CD1c-positive myeloid dendritic cell (primary cell): ENCODE measurements at regions not wholly inside any gene's neighbourhood (a gene's known extent, or its start where the extent isn't known, plus 50 kb on each side); places are given as distances from the start of the nearest gene placed in this dataset.
"Not testable (repeated sequence)": the region's sequence is repeated elsewhere in the genome, so short reads cannot be mapped to it uniquely, and the experiment has no call there.

Source experiments
- DNase-seq: peaks from one replicate; pipeline ENCODE4 v3.0.0-alpha.2; 2016; ENCODE audit errors: extremely low spot score

DNA sequence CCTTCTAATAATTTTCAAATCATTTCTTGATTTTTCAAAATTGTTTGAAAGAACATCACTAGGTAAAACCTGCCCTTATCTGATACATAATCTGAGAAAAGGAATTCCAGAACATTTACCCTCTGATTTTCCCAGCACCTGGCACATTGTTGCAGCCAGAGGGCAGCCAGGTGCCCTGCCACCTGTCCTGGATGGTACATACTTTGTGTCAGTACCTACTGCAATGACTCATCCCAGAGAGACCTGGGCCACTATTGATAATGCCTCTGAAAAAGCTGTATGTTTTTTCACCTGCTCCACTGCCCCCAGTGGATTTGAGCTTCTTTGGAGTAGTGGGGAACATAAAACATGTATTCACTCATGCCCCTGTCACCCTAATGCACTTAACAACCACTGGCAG, 648.9 kb upstream of the GBE1 start:
- no peak for DNase-seq

DNA sequence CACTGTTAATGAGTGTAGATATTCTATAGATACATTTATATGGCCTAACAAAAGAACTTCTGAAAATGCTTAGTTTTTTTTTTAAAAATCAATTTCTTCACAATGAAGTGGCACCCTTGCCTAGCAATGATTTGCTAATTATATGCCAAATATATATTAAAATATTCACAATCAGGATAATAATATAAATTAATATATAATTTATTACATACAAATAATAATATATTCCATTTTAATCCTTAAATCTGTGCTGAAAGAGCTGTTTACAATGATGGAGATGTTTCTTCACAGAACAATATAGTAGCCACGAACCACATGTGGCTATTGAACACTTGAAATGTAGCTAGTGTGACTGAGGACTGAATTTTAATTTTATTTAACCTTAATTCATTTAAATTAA, 648.4 kb upstream of the GBE1 start:
- no peak for DNase-seq

DNA sequence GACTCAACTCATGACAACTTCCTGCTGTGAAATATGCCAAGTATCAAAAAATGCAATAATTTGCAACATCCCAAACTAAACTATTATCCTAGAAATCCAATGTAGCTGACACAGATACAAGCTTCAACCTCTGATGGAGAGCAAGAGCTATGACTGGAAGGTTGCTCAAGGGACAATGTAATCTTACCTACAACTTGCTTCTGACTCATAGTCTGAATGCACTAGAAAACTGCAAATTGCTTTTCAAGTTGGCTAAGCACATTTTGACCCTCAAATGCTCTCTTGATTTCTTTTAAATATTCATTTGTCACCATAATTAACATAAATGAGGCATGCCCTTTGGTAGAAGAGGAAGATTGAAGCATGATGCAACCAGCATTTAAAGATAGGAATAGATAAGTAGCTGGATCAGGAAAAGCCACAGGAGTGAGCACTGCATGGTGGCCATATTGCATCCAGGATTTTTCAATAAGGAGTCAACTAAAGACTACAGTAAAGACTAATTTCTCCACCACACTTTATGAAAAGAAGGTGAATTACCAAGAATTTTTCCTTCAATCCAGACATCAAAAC, 630.8 kb upstream of the GBE1 start:
- no peak for DNase-seq

DNA sequence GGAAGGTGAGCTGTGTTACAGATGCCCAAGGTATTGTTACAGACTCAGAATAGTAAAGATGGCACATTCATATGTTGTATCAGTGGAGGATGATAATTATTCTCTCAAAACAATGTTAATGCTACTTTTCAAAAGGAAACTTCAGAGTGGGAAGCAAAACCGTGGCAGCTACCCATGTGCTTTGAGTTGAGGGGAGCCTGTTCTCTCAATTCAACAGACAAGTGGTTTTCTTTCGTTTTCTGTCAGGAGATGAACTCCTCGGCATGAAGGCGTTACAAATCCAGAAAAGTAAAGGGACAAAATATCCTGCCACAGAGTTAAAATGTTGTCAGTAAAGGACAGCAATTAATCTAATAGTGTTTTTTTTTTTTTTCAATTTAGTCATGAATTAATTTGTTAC, 629.4 kb upstream of the GBE1 start:
- no peak for DNase-seq

DNA sequence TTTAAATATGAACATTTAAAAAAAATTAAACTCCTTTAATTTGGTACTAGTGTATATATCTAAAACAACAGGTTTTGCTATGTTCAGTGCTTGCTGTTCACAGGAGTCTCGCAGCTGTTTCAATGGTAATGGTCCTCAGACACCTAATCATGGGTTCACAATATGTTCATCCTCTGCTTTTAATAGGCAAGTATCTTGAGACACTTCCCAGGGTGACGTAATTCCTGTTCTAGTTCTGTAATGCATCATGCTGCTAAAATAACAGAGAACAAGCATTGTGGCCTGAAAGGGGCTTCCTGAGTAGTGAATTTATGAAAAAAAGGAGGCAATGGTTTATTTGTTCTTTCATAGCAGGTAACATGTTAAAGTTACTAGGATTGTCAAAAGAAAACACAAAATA, 625.2 kb upstream of the GBE1 start:
- DNase-seq, result no peak

DNA sequence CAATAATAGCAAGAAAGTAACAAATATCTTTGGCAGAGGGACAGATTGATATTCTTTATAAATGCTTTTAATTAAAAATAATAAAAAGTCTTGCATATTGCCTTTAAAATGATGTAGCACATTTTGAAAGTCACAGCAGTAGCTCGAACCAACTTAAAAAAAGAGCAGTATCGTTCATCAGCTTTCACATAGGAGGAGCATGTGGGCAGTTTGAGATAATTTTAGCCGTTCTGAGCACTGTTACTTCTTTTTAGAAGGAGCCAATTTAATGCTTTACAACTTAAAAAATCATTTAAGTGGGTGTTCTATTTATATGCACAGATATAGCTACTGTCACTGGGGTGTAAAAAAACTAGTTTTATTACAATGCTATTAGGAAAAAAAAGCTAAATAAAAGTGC, 622.7 kb upstream of the GBE1 start:
- no peak for DNase-seq

DNA sequence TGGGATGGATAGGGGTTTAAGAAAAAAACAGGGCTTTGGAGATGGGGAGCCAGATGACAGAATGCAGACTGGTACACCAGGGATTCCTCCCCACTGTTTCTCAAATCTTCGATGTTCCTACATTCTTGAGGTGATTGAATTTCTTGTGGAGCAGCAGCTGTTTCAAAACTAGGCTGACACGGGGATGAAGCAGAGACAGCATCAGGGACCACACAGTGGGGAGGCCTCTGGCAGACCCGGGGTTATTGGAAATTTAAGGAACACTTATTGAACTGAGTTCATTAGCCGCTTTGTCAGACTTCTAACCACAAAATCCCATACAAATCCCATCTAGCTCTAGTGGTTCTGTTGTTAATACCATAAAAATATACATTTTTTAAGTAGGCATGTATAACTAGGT, 621.4 kb upstream of the GBE1 start:
- no peak for DNase-seq

DNA sequence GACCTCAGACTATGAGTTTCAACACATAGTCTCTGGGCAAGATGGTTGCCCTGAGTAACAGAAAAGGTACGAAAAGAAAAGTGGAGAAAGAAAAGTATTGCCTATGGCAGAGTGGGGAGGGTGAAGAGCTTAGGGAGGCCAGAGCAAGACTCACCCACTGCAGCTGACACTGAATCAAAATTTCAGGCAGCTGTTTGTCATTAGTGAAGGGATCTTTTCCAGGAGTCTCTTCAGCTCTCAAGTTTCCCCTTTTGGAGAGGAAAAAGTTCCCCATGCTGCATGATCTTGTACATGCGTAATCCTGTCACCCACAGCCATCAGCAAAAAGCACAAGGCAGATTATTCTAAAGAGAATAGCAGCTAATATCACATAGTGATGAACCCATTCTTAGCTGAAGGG, 616.9 kb upstream of the GBE1 start:
- no peak for DNase-seq

DNA sequence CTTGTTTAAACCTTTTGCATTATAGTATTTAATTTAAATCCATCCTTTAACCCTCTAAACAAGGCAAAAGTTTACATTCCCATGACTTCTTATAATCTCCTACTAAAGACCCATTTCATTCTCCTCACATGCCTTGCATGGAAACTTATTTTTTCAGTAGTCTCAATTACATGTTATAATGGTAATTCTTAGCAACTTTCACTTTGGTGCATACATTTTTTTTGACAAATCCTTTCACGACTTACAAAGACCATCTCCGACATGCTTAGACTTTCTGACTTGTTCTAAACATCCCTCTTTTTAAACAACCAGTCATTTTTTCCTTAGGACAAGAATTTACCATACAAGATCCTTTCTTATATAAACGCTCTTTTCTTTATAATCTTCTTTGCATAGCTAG, 615.4 kb upstream of the GBE1 start:
- DNase-seq, result no peak

DNA sequence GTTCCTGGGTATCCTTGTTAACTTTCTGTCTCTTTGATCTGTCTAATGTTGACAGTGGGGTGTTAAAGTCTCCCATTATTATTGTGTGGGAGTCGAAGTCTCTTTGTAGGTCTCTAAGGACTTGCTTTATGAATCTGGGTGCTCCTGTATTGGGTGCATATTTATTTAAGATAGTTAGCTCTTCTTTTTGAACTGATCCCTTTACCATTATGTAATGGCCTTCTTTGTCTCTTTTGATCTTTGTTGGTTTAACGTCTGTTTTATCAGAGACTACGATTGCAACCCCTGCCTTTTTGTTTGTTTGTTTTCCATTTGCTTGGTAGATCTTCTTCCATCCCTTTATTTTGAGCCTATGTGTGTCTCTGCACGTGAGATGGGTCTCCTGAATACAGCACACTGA, 612.4 kb upstream of the GBE1 start:
- DNase-seq, result not testable (repeated sequence)

DNA sequence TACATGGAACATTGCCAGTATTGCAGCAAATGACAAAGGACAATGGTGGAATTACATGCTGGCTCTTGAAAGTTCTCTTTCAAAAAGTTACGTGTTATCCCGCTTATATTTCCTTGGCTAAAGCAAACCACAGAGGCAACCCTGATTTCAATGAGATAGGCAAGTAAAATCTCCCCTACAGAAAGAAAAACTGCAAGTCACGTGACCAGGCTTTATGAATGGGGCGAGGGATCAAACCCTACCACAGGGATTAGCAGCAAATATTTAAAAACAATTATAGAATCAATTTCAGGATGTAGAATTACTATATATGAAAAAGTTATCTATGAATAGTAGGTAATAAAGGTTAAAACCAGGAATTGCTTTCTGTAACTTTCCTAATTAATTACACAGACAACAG, 603.4 kb upstream of the GBE1 start:
- no peak for DNase-seq

DNA sequence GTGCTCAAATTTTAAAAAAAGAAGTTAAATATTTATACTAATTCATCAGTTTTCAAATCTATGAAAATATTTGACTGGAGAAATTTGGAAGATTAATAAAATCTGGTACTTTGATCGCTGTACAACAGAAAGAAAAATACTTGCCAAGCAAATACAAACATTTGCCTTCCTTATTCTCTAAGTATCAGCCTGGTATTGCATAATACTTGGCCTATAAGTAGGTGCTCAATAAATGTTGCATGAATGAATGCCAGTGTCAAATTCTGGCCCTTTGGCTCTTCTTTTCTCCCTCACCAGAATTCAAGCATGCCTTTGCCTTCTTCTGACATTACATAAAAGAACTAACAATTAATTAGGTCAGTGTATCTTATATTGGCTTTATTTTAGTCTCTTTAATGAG, 601.7 kb upstream of the GBE1 start:
- no peak for DNase-seq

DNA sequence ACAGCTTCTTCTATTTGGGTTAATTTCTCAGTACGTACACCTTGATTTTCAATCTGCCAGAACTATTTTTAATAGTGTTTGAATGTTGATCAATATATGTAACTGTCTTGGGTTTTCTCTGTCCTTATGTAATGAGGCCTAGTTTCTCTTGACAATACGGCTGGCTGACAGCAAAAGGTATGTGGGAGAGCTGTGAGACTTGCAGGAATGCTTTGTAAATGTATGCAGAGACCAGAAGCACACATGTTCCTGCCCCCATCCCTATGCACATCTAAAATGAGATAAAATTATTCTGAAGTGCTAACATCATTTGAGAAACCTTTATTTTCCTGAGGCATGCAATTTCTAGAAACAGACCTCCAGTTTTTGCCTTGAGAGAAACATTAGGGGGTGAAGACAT, 593.8 kb upstream of the GBE1 start:
- DNase-seq, result no peak

DNA sequence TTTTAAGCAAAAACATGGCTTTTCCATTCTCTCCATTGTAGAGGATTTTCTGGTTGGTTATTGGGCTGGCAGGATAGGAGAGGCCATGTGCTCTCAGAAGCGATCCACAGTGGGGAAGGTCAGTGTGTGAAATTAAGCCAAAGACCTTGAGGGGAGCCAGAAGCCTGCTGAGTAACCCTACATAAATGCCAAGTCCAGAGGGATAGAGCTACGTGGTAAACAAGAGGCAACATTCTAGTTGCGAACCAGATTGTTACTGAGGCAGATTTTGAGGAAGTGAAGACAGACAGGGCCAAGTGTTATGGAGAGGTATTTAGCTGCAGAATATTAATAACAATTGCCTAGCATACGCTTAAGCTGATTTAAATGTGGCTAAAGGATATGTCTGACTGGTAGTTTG, 592.8 kb upstream of the GBE1 start:
- no peak for DNase-seq

DNA sequence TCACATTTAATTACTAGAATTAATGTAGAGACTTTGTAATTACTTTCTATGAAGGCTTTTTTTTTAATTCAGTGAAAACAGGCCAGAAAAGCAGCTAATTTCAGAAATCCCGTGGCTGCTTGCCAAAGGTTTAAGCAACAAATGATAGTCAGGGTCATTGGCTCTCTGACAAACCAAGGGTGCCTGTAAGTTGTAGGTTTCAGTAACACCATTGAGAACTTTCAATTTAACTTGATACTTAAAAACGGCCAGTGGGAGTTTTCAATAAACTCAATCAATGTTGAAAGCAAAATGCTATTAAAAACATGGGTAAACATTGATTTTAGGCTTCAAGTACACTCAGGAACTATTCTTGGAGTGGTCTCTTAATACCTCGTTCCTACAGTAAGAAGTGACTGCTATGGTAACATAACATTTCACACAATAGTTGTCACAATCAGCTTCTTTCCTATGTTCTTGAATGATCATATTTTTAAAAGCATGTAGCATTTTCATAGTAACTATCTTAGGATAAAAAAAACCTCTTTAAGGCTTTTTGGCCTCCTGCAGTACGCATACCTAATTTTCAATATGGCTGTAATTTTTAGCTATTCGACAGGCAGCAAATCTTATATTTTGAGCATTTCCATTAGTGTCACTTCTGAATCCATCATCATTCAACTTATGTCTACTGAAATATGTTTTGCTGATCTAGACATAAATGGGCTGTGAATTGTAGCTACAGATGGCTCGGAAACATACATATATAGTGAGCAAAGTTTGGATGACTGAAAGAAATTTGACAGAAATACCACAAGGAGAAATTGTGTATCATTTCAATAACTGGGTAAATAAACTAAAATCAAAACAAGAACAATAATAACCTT, 592.1 kb upstream of the GBE1 start:
- DNase-seq, result no peak

DNA sequence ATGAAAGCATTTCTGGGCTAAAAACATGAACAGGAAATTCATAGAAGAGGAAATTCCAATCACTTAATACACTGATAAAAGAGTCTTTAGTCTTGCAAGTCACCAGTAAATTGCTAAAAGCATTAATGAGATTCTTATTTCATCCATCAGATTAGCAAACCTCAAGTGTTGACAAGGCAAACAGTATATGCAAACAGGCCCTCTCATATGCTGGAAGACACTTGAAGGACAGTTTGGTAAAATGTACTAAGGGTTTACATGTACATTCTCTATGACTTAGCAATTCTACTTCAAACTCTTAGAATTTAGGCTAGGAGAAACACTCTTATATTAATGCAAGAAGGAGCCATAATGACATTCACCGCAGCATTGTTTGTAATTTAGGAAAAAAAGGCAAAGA, 586.1 kb upstream of the GBE1 start:
- DNase-seq, result no peak

DNA sequence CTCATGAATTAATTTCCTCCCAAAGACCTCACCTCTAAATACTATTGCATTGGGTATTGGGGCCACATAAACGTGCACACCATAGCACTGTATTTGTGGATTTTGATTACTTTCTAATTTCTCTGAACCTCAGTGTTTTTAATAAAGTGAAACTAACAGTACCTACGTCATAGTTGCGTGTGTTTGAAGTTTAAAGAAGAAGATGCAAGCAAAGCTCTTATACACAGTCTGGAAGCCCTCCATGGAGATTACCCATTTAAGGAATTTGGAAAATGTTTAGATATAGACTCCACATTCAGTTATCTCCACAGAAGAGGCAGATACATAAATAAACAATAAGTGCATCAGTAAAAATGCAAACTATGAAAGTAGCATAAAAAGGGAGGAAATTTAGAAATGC, 581.1 kb upstream of the GBE1 start:
- DNase-seq, result no peak

DNA sequence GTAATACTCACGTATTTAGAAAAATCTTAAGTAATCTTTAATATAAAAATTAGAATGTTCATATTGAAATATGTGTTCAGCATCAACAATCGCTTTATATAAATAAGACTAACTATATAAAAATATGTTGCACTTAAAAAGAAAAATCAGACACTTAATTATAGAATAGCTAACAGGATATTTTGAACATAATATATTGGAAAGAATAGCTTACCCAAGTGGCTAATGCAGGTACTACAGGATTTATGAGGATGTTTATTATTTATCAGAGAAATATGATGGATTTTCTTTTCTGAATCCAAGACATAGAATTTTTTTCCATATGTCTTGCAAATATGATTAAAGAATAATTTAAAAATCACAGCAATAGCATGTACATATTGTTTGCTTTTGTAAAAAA, 567.9 kb upstream of the GBE1 start:
- DNase-seq, result no peak

DNA sequence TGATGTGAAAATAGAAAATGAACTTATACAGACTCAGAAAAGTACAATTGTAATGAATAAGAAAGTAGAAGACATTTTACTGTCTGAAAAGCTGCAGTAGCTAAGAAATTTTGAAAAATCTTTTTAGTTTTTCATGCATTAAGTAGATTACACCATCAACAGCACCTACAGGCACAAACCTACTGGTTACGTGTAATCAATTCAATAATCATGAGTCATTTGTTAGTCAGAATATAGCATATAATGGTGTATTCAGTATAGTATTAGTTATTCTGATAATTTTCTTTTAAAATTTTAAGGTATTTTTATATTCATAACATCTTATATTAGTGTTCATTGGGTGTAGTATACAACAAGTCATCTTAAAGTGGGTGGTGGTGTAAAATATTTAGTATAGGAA, 550.5 kb upstream of the GBE1 start:
- DNase-seq, result no peak

DNA sequence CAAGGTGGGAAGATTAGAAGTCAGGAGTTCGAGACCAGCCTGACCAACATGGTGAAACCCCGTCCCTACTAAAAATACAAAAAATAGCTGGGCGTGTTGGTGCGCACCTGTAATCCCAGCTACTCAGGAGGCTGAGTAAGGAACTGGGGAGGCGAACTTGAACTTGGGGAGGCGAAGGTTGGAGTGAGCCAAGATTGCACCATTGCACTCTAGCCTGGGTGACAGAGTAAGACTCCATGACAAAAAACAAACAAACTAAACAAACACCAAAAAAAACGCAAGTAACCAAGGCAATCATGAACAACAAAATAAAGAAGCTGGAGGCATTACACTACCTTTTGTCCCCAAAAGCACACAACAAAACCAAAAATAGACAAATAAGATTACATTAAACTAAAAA, 547.3 kb upstream of the GBE1 start:
- DNase-seq, result no peak

DNA sequence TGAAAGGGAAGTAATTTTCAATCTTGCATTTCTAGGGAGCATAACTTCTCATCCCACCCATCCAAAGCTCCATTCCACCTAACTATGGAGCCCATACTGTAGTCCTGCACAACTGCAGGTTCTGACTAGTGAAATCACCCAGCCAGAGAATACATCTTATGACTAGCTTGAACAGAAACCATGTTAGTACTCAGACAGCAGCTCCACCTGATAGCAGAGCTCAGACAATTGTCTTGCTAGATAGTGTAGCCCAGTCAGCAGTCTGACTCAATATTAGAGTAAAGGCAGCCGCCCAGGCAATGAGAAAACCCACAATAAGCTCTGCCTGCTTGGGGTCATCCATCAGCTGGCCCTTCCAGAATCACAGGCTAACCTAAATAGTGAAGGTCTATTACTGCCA, 544.7 kb upstream of the GBE1 start:
- no peak for DNase-seq

DNA sequence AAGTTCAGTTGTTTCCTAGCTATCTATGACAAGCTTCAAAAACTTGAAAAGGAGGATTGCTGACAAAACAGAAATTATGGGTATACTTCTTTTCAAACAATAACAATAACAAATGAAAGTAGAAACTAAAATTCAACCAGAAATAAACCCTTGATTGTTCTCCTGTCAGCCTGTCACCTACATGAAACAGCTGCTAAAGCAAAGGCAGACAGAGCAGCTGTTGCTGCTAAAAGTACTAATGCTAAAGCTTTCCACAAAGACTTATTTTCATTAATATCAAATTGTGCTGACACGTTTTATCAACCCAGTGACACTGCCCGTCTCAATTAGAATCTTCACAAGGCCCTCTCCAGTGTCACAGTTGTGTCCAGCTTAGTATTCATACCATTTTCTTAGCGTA, 533.2 kb upstream of the GBE1 start:
- no peak for DNase-seq

DNA sequence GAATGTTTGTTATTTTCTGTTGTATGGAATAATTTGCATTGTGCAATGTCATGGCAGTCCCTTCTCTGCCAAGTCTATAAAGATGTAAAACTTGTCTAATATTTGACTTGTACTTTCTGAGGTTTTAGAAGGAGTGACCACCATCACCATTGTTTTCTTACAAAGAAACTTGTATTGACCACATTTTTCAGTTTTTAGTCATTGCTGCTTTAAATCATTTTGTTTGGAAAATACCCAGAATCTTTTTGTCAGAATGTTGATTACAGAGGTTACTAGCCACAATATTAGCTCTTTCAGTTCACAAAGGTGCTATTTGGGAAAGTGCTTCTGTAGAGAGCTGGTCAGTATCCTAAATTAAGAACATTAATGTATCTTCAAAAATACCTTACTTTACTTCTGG, 532.4 kb upstream of the GBE1 start:
- no peak for DNase-seq

DNA sequence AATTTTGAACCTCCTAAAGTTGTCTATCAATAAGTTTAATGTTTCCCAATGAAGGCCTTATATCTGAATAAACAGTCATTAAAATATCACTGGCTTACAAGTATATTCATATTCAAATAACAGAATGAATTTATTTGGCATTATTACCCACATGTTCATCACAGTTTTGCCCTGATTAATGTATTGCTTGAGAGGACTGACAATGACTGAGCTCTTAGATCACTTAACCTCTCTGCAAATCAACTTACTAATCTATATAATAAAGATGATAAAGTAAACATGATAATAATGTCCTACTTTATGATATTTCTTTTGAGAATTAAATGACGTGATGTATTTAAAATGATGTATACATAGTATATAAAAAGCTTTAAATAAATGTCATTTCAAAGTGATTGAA, 532.0 kb upstream of the GBE1 start:
- DNase-seq, result no peak
